ACHN (cell line): ENCODE measurements at regions not wholly inside any gene's neighbourhood (a gene's known extent, or its start where the extent isn't known, plus 50 kb on each side); places are given as distances from the start of the nearest gene placed in this dataset.

Experiments
- DNase-seq: peaks from one replicate; pipeline ENCODE4 v3.0.0-alpha.2; 2015
- in situ Hi-C: cut with HindIII; loops from 2 replicates; pipeline ENCODE4 v1.10.0; 2017; ENCODE audit warnings: low sequenced_read_pairs, low pct_ligation_motif_present, low pct_unique_long_range_greater_than_20kb

DNA sequence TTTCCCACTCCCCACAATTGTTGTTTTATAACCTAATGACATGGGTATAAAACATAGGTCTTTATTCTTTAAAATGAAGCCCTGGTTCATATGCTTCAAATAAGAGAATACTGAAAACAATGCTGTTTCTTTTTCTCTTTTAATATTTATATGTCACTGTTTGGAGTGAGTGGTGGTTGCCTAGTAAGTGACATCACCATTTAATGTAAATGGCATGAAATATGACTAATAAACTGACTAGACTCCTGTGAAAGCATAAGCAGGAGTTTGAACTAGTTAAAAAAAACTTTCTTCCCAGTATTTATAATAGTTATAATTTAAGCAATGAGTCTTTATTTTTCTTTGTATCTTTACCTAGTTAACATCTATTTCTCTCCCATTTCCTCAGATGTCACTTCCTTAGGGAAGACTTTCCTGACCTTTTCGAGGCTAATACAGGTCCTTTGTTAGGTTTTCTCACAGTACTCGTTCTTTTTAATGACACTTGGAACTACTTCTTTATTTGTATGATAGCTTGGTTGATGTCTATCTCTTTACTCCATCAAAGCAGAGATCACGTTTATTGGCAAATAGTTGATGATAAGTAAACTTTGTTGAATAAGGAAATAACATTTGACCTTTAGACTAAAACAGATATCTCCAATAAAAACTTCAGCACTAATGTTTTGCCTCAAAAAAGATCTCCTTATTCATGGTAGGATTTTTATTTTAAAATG, 105.4 kb upstream of the PDC start:
- in situ Hi-C loops = no loop called here
- no peak for DNase-seq

DNA sequence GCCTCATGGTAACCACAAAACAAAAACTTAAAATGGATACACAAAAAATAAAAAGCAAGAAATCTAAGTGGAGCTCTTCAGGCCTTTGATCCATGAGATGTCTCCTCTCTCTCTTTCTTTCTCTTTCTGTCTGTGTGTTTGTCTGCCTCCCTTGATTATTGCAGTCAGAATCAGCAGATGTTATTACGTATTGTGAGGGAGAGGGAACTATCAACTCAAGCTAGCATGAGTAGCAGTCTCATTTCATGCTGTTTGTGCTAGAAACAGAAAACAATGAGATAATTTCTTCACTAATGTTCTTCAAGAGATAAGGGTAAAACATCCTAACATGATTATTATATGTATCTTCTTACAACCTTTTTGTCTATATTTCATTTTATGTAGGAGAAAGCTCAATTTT, 103.7 kb upstream of the PDC start:
- DNase-seq = no peak
- in situ Hi-C loops = no loop called here

DNA sequence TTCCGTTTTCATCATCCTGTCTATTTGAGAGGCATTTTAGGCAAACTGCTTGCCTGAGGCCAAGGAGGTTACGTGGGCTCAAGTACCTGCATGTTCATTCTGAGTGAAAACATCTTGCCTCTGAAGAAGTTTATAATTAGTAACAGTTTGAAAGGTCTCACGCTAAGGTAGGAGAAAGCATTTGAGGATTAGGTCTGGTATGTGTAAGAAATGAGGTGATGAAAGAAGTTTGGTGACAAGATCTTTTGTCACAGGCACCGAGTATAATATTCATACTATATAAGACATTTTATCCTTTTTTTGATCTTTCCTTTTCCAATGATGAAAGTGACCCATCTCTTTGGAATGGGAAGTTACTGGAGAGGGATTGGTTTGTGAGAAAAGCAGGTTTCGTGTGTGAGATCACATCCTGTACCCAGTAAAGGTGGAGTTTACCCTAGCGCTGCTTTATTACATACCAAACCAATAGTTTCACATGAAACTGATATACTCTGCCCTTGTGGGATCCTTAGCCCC, 98.7 kb upstream of the PDC start:
- DNase-seq = no peak
- in situ Hi-C loops = no loop called here

DNA sequence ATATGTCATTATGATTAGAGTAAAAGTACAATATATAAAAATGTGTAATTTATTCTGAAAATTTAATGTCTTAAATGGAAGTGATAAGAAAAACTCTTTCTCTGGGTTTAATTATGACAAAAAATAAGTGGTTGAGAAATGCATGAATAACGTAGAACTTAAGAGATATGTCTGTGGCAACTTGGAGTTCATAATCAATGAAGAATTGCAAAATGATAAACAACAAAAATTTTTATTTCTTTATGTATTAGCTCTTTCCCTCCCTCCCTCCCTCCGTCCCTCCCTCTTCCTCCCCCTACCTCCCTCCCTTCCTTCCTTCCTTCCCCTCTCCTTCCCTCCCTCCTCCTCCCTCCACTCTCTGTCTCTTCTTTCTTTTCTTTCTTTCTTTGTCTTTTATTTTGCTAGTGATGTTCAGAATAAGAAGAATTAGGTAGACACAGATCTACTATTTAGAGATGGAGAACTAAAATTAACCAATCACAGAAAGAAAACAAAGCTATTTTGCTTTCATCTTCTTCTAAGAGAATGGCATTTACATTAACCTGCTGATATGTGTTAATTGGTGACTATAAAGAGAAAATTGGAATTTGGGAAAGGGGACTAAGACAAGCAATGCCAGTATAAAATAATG, 96.3 kb upstream of the PDC start:
- no peak for DNase-seq
- in situ Hi-C loops = no loop called here

DNA sequence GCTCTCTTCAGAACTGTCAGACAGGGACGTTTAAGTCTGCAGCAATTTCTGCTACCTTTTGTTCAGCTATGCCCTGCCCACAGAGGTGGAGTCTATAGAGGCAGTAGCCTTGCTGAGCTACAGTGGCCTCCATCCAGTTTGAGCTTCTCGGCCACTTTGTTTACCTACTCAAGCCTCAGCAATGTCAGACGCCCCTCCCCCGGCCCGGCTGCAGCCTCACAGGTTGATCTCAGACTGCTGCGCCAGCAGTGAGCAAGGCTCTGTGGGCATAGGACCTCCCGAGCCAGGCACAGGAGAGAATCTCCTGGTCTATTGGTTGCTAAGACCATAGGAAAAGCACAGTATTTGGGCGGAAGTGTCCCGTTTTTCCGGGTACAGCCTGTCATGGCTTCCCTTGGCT, 89.9 kb upstream of the PDC start:
- in situ Hi-C loops = no loop called here
- no peak for DNase-seq

DNA sequence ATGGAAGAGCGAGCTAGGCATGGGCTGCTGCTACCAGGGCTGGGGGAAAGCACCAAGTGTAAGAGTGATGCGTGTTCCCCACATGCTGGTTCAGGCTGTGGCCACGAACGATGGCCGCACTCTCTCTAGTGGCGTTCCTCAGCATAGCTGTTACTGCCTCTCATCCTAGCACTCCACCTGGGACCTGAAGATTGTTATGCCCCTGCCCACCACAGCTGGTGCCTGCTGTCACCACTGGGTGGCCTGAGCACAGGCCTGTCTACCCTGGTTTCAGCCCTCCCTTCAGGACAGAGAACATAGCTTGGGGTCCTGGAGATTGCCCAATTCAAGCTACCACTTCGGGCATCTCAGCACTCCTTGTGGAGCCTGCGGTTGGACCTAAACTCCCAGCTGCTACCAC, 80.1 kb upstream of the PDC start:
- in situ Hi-C loops = no loop called here
- DNase-seq = no peak

DNA sequence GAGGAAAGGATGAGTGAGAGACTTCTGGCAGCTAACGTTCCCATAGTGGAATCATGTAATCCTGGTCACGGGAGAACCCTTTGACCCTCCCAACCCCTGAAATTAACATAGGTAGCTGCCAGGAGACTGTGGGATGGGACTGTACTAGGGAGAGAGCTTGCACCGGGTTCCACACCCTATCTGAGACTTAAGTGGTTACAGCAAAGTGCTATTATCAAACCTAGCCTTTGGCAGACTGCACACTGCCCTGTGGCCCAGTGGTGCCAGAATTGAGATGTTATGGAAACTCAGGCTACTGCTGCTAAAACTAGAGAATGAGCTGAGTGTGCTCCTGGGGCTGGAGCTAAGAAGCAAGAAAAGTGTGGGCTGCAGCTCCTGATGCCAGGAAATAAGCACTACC, 79.6 kb upstream of the PDC start:
- no peak for DNase-seq
- in situ Hi-C loops = no loop called here

DNA sequence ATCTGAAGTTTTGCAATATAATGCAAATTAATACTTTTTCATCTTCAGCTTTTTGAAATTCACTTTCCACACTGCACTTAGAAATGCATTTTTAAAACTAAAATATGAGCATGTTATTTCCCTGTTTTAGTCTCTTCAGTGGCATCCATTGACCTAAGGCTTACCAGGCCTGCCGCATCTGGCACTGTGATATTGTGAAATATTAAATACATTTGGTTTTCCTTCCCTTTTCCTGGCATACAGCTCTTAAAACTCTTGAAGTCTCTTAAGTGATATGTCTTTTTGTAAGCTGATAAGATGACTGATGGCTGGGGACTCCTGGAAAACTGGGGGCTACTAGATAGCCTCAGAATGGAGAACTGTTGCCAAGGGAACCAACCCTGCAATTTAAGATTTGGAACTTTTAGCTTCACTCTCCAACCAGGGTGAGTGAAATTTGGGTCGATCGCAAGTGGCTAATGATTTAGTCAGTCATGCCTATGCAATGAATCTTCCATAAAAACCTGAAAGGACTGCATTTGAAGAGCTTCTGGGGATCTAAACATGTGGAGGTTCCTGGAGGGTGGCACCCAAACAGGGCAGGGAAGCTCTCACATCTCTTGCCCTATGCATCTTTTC, 75.5 kb upstream of the PDC start:
- in situ Hi-C loops = no loop called here

DNA sequence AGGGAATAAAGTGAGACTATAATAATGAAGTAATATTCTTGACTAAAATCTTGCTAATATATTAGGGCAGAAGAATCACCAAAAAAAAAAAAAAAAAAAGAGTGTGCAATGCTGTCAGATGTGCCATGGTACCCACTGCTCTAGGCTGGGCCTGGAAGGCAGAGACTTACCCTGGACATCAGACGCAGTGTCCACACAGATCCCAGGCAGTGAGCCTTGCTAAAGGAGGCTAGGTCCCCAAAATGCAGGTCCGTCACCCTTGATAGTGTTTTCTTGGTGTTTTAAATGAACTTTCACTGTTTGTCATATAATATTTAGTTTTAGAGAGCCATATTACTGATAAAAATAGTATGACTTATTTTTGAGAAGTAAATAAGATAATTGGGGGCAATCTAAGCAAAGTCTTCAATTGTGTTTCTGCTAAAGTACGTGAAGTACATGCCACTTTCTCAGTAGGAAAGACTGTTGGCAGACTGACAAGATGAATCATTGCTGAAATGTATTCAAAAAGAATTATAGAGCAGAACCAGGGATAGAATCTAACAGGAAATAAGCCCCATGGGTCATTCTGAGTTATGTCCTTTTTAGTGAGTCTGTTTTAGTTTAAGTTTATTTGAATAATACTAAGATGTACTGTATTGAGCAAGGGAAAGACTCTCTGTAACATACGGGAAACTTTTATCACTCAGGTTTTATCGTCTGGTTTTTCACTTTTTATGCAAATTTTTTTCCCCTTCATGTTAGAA, 74.6 kb upstream of the PDC start:
- in situ Hi-C loops = no loop called here
- DNase-seq = peak; percentile 58

More for the DNA sequence above, 75.5 kb upstream of the PDC start:
- DNase-seq = no peak

DNA sequence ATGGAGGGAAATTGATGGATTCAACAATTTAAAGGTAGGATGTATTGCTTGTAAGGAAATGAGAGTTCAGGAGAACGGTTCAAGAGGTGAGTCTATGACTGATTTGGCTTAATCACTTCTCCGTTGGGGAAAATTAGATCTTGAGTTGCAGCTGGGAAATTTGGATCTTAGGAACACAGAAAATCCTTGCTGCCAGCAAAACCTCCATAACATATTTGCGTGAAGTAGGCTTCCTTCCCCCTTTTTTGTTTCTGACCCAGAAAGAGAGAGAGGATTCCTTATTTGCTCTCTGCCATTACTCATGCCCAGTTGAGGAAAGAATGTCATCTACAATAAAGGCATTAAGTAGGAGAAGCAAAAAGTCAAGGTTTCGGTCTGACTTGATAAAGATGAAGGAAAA, 73.5 kb upstream of the PDC start:
- no peak for DNase-seq
- in situ Hi-C loops = no loop called here

DNA sequence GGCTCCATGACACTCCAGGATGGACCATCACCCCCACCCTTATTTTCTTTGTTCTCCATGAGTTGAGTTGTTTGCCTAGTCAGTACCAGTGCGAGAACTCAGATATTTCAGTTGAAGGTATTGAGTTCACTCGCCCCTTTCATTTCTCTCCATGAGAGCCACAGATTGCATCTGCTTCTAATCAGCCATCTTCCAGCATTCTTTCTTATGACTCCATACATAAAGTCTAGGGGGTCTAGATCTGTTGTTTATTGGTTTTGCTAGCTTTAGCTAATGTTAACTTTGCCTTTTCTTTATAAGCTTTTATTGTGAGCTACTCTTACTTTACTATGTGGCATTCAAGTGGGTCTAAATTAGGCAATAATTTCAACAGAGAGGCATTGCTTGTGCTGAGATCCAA, 71.6 kb upstream of the PDC start:
- DNase-seq = no peak
- in situ Hi-C loops = no loop called here

DNA sequence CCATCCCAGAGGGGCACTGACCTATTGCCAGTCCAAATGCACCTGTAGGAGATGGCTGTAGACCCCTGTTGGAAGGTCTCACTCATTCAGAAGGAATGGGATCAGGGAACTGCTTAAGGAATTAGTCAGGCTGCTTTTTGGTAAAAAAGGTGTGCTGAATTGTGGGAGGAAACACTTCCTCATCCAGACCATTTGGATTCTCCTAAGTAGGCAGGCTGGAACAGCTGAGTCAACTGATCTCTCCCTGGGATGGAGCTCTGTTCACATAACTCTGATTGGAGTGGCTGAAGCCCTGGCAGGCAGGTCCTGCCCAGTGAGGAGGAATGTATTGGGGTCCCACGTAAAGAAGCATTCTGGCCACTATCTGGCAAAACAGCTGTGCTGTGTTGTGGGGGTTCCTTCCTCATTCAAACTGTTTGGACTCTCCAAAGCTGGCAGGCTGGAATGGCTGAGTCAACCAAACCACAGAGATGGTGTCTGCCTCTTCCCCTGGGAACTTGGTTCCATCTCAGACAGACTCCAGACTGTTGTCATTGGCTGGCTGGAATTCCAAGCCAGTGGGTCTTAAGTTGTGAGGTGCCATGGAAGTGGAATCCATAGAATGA, 70.7 kb upstream of the PDC start:
- in situ Hi-C loops = no loop called here
- no peak for DNase-seq

DNA sequence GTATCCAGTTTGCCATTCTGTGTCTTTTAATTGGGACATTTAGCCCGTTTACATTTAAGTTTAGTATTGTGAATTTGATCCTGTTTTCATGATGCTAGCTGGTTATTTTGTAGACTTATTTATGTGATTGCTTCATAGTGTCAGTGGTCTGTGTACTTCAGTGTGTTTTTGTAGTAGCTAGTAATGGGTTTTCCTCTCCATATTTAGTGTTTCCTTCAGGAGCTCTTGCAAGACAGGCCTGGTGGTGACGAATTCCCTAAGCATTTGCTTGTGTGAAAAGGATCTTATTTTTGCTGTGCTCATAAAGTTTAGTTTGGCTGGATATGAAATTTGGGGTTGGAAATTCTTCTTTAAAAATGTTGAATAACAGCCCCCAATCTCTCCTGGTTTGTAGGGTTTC, 69.2 kb upstream of the PDC start:
- in situ Hi-C loops = no loop called here
- DNase-seq = no peak

DNA sequence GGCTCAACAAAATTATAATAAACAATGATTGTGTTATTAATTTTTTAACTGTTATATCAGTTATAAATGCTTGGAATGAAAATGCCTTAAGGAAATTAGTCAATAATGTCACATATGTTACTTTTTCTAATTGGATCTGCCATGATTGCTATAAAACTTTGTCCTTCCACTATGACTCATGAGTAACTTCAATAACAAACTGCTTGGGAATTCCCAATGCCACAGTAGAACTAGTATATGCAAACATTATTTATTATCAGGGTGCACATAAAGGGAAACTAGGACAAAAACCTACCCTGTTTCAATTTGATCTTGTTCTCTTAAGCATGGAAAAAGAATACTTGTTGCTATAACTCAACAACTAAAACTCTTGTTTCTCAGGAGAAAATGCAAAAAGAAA, 59.1 kb upstream of the PDC start:
- in situ Hi-C loops = no loop called here
- DNase-seq = no peak

DNA sequence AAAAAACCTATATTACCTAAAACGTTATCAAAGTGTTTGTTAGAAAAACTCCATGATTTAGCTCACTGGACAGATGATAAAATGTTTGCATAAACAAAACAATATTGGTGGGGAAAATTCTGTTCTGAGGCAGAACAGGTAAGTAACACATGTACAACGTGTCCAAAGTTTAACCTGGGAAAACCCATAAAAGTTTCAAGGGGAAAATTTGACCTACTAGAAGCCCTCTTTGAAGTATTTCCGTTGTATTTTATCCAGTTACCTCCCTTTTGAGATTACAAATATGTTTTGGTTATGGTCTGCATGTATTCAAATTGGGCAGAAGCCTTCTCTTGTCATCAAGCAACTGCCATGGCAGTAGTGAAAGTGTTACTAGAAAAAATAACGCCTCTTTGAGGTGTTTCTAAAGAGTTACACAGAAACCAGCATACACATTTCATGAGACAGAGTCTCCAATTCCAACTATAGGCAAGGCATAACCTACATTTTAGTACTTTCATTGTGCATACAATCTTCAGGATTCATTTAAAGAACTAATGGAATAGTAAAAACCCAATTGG, 58.0 kb upstream of the PDC start:
- no peak for DNase-seq
- in situ Hi-C loops = no loop called here

DNA sequence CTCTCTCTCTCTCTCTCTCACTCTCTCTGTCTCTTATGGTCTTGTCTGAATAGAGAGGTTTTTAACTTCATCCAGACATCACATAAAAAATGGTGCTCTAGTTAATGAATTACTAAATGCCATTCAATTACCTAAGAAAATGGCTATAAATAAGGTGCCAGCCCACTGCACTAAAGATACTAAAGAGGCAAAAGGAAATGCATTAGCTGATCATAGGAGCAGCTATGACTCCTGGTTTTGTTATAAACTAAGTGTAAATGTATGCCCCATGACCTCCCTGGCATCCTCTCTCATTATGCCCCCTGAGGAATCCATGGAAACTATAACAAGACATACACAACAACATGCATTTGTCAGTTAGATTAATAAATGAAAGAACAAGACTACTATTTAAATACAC, 57.5 kb upstream of the PDC start:
- in situ Hi-C loops = no loop called here
- DNase-seq = no peak

DNA sequence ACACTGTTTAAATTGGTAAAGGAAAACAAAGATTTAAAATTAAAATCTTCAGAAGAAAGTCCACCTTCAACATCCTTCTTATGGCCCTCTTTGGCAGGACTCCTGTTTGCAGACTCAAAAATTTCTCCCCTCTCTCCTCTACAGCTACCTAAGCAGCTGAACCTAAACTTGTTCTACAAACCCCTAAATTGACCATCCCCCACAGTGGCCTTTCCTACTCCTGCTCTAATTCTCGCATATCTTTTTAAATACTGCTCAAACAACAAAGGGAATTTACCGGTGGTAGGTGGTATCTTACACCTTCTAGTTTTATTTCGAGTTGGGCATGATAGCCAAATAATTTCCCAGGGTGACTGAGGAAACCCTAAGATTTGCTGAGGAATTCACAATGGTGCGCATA, 53.5 kb upstream of the PDC start:
- in situ Hi-C loops = no loop called here
- no peak for DNase-seq

DNA sequence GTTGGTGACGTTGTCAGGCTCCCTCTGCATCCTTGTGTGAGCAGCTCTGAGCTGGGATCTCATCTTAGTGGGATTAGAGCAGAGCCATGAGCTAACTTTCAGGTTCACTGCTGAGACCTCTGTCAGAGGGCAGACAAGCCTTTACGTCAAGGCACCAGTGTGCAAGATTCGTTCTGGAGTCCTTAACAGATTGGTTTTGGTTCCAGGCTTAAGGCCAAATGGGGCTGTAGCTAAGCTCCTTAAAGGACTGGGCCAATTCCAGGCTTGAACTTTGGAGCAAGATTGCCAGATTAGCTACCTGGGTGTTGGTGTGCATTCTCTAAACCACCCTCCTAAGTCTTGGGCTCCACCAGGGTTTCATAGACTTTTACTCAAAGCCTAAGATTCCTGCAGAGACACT, 52.6 kb upstream of the PDC start:
- in situ Hi-C loops = no loop called here
- no peak for DNase-seq
